NCI-H82 (cell line): ENCODE measurements at regions not wholly inside any gene's neighbourhood (a gene's known extent, or its start where the extent isn't known, plus 50 kb on each side); places are given as distances from the start of the nearest gene placed in this dataset.
A peak's percentile ranks its signal among the peaks of the same experiment; 100 is the strongest.
"Not testable (repeated sequence)": the region's sequence is repeated elsewhere in the genome, so short reads cannot be mapped to it uniquely, and the experiment has no call there.

Experiments
- DNase-seq: peaks from one replicate; lab custom pipeline; 2025; lab: John Stamatoyannopoulos, UW

DNA sequence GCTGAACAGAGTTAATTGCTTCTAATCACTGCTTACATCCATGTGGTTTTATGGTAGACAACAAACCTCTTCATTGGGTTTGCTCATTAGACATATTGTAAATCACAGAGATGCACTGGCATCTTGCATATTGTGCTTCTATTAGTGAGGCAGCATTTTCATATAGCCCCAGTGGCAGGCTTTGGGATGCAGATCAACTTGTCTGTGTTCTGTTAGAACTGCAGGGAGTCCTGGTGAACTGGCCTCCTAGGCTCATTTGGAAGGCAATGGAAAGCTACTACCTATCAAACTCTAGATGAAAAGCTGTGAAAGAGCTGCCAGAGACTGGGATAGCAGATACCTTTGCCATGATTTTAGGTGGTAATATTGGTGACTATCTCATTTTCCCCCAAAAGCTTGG lies 108.8 kb downstream of the NAA11 start:
- no peak for DNase-seq

DNA sequence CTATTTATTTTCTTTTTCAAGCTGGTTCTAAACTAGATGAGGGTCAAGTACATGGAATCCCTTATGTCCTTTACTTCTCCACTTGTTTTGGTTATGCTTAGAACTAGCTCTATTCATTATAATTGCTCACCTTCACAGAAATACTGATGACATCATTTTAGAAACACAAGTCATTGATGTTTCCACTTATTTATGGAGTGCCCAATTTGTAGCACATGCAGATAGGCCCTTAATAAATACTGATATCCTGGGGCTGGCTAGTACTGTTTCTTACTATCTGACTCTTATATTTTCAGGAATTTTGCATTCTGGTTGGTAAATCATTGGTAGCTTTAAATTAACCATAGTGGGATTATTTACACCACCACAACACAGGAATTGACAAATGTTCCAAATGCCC lies 112.2 kb downstream of the NAA11 start:
- no peak for DNase-seq

DNA sequence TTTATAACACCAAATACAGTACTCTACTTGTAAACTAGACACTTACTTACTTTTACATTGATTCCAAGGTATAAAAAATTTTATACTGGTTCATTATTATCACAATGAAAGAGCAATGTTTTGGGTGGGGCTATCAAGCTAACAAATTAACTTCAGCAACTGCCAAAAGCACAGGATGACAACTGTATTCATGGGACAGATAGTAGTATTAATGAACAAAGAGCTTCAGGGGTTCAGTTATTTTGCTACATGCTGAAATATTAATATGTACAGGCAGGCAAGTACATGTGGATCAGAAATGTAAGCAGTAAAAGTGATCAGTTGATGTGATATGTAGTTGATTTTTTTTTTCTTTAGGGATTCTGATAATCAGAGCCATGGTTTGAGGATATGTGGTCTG lies 112.9 kb downstream of the NAA11 start:
- DNase-seq = no peak

DNA sequence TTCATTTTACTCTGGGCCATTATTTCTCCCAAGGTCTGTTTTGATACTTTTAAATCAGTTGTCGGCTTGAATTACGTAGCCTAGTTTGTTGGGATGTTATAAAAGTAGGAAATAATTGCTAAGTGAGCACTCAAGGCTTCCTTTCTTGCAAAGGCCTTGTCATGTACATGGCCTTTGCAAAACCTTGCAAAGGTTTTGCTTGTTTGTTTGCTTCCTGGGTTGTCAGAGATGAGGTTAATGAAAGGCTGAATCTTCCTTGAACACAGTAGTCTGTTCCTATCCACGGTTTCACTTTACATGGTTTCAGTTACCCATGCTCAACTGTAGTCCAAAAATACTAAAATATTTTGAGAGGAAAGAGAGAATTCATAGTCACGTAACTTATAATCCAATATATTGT lies 113.5 kb downstream of the NAA11 start:
- no peak for DNase-seq

DNA sequence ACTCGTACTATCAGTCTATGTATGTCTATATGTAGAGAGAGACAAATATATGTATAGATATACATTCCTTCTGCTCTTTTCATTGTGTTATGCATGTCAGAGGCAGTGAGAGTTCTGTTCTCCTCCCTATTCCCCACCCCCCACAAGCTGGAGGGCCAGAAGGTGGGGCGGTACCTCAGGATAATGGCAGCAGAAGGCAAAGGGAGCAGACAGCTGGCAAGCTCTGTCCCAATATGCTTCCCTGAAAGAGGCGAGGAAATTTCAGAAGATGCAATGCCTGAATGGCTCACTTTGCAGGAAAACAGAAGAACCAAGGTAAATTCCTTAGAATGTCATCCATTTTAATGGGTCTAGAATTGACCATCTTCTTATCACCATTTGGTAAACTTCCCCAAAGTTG lies 114.4 kb downstream of the NAA11 start:
- peak; percentile 92 for DNase-seq

DNA sequence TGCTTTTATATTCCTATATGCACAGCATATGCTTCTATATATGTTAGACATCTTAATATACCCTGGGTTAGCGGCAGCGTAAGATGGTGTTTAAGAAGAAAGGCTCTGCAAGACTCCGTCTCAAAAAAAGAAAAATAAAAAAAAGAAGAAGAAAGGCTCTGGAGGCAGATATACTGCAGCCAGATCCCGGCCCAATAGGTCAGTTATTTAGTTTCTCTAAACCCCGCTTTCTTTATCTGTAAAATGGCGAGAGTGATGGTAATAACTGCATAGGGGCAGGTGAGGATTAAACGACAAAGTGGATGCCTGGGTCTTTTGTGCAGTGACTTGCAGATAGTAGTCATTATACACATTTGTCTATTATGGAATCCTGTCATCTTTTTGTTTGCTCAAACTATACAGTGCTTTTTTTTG lies 115.2 kb downstream of the NAA11 start:
- peak; percentile 48 for DNase-seq

DNA sequence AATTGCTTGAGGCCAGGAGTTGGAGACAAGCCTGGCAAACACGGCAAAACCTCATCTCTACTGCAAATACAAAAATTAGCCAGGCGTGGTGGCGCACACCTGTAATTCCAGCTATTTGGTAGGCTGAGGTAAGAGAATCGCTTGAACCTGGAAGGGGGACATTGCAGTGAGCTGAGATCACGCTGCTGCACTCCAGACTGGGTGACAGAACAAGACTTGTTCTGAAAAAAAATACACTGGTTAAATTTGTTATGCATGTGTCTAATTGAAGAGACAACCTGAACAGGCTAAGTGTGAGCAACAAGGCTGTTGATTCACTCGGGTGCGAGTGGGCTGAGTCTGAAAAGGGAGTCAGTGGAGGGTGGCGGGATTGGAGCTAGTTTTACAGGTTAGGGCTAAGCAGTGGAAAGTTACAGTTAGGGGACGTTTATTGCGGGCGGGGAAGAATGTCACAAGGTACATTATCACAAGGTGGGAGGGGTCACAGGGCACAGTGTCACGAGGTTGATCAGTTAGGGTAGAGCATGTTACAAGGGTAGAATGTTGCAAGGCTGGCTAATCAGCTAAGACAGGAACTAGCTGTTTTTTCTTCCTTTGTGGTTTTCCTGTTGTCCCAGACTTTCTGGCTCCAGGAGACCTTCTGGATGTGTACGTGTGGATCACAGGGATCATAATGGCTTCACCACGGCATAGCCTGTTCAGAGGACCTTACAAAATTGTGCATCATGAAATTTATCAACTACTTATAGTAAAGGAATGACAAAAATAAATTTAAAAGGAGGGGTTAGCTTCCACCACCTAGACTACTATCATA lies 115.8 kb downstream of the NAA11 start:
- DNase-seq = no peak

DNA sequence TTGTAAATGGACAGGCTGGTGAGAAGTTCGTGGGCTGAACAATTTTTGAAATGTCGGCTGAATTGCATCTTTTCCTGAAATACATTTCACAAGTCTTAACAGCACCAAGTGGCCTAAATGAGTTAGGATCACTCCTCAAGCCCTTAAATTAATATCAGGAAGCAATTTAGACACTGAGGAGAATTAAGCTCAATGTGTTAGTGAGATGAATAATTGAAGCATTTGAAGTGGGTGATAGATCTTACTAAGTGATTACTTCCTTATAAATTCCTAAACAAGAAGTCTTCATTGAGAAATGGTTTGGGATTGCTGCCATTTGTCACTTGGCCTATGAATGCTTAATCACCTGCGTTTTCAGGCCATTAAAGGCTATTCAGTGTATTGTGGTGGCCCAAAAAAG lies 116.8 kb downstream of the NAA11 start:
- no peak for DNase-seq

DNA sequence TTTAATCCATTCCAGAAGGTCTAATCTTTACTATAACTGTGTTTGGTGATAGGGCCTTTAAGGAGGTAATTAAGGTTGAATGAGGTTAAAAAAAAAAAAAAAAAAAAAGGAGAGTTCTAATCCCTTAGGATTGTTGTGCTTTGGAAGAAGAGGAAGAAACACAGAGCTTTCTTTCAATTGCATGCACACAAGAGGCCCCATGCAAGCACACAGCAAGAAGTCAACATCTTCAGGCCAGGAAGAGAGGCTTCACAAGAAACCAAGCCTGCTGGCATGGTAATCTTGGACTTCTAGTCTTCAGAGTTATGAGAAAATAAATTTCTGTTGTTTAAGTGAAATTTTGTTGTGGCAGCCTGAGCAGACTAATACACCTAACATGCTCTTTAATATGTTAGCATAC lies 118.6 kb downstream of the NAA11 start:
- DNase-seq = no peak

DNA sequence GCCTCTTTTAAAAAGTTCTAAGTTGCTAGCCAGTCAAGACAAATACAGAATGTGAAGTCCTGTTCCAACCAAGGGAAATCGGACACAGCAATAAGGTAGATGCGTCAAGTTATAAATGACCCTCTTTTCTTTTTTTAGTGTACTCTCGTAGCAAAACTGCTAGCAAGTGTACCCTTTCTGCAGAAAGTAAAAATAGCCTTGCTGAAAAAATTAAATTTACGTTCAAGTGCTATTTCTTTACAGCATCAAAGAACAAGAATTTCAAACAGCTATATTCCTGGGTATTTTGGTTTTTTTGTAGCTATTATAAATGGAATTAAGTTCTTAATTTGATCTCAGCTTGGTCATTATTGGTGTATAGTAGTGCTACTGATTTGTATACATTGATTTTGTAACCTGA lies 119.2 kb downstream of the NAA11 start:
- no peak for DNase-seq

DNA sequence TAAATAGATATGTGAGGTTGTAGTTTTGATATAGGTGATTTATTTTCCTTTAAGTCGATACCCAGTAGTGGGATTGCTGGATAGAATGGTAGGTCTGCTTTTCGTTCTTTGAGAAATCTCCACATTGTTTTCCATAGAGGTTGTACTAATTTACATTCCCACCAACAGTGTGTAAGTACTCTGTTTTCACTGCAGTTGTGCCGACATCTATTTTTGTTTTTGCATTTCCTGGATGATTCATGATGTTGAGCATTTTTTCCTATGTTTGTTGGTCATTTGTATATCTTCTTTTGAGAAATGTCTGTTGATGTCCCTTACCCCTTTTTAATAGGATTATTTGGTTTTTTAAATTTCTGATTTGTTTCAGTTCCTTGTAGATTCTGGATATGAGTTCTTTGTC lies 120.7 kb downstream of the NAA11 start:
- DNase-seq = no peak

DNA sequence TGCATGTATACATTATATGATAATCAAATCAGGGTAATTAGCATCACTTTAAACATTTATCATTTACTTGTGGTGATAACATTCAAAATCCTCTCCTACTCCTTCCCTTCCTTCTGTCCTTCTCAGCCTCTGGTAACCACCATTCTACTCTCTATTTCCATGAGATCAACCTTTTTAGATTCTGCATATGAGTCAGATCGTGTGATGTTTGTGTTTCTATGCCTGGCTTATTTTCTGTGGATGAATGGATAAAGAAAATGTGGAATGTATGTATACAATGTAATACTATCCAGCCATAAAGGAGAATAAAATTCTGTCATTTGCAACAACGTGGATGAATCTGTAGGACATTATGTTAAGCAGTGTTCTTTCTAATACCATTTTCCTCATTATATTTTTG lies 123.9 kb downstream of the NAA11 start:
- no peak for DNase-seq

DNA sequence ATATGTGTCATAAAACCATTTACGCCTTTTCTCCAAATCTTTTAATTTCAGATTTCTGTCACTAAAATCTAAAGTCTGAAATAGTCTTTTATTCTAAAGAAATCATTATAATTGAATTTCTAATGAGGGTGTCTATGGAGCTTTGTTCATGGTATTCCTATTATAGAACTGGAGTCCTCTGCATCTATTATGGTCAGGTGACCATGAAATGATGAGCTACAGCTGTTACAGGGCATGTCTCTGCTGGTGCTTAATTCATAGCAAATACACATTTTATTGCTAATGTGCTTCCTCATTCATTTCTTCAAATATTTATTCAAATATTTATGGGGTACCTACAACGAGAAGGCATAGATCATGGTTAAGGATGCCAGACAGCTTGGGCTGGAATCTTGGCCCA lies 126.1 kb downstream of the NAA11 start:
- DNase-seq = no peak

DNA sequence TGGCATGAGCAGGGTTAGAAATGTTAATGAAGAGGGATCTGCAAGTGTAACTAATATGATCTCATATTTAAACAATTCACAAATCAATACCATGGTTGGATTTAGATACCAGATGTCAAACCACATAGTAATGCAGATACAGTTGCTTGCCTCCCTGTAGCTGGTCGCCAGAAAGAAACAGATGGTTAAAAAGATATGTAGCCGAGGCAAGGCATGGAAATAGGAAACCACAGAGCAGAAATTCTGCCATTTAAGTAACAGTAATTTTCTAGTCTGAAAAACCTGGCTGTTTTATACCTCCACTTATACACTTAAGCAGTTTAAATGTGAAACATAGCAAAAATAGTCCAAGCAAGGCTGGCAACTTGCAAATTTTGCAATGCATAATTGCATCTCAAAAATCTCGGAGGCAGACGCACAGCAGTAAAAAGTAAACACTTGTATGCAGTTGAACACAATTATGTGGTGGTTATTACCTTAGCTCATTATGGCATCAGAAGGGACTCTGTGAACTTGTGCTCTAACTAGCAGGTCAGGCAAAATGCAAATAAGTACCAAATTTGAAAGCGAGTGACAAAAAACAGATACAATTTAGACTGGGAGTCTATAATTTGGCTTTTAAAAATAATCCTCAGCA lies 126.8 kb downstream of the NAA11 start:
- peak; percentile 18 for DNase-seq

DNA sequence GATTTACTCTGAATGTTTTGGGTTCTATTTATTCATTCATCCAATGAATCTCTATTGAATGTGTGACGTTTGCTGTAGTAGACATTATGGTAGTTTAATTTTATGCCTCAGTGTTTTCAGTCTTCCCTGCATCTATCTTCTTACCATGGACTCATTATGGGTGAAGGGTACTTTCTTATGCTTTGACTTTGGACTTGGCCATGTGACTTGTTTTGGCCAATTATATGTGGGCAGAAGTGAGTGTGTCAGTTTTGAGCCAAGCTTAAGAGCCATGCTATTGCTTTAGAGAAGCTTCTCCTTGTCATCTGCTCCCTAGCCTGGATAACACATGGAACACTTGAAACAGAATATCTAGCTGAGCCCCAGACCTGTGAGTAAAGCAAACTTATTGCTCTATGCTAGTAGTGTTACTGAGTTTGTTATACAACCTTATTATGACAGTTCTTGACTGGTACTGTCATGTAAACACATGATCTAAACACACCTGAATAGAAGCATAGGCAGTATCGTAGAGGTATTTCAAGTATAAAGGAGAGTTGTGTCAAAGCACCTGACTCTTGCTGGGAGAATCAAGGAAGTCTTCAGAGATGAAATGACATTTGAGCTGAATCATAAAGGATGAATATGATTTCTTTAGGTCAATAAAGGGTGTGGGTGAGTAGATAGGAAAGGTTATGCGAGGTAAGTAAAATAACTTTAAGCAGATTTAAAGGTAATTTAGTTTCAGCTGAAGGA lies 128.4 kb downstream of the NAA11 start:
- no peak for DNase-seq

DNA sequence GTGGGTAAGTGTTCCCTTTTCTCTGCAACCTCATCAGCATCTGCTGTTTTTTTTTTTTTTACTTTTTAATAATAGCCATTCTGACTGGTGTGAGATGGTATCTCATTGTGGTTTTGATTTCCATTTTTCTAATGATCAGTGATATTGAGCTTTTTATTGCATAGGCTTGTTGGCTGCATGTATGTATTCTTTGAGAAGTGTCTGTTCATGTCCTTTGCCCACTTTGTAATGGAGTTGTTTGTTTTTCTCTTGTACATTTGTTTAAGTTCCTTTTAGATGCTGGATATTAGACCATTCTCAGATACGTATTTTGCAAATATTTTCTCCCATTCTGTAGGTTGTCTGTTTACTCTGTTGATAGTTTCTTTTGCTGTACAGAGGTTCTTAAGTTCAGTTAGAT lies 134.6 kb downstream of the NAA11 start:
- not testable (repeated sequence) for DNase-seq

DNA sequence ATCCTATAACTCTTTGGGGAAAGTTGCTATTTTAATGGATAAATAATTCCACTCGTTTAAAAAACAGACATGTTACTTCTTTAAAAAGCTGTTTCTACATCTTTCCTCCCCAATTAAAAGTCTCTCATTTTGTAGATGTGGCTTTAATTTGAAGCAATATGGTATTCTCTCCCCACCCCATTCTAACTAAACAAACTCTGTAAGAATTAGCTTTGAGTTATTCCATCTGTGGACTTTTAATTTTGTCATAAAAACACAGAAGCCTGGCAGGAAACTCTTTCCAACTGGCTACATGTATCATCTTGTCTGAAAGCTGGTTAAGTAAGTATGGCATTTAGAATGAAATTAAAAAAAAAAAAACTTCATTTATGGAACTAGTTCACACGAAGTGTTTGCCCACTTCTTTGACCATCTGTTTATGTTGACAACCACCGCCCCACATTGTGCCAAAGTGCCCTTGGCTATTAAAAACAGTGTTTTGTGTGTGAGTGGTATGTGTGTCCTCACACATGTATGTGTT lies 140.3 kb downstream of the NAA11 start:
- DNase-seq = no peak

DNA sequence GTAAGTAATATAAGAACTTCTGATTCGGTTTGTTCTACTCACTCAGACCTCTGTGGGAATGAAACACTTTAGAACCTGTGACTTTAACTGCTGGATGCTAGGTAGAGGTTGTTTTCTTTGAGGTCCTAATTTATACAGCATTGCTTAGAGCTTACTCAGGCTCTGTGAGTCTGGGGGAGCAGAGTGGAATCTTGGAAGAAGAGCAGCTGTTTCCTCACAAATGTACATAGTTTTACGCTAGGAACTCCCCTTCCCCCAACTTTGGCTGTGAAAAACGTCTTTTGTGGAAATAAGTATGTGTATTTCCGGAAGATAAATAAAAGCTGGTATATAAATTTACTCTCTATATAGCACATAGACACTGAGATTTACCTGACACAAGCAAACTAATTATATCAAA lies 141.4 kb downstream of the NAA11 start:
- no peak for DNase-seq

DNA sequence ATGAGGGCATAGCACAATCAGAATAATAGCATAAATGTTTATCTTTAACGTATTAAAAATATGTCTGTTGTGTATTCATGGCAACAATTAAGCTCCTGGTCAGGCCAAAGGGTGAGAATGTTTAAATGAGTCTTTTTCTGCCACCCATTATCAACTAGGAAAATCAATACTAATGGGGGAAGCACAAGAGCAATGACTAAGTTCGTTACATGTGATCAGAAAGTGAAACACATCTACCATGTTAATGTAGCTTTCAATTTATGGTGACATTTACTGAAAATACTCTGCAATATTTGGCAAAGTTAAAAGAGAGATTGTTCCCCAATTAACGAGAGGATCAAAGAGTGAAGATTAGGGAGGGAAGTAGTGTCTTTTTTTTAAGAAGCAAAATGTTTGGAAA lies 143.7 kb downstream of the NAA11 start:
- DNase-seq = no peak

DNA sequence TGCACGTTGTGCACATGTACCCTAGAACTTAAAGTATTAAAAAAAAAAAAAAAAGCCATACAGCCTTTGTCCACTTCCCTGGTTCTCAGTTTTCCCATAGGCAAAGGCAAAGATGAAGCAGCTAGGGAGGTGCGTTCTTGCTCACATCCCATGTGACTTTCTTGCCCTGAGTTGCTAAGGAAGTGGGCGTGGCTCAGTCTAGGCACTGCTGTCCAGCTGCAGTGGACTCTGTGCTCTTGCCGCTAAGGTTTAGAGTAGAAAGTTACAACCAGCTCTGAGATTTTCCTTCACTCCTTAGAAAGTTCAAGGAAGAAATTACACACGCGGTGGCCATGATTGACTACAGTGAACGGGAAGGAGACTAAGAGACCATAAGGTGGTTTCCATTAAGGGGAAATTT lies 144.7 kb downstream of the NAA11 start:
- no peak for DNase-seq

DNA sequence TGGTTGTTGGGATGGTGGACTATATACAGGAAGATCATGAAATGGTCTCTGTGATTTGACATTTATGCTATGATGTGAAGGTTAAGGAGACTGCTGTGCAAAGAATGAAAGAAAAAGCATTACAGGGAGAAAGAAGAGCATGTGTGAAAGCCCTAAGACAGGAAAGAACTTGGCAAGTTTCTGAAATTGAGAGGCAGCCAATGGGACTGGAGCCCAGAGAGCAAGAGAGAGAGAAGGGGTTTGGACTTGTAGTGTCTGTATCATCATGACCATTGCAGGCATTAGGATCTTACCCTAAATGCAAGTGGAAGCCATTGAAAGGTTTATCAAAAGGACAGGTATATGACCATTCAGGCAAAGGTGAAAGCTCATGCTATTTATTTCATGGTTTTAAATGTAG lies 147.1 kb downstream of the NAA11 start:
- DNase-seq = no peak

DNA sequence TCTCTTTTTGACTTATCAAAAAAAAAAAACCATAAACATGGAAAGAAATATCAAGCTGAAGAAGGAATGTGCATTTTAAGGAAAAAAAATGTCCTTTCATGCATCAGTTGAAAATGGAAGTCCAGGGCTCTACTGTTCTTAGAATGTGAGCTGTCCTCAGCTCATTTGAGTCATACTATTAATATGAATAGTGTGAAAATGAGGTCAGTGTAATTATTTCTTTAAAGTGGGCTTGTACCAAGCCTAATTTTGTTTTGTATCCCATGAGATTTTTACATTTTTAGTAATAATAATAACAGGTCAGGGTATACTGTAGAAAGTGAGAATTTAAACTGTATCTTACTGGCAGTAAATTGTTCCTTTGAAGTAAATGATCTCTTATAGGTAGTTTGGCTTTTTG lies 148.5 kb downstream of the NAA11 start:
- DNase-seq = no peak

DNA sequence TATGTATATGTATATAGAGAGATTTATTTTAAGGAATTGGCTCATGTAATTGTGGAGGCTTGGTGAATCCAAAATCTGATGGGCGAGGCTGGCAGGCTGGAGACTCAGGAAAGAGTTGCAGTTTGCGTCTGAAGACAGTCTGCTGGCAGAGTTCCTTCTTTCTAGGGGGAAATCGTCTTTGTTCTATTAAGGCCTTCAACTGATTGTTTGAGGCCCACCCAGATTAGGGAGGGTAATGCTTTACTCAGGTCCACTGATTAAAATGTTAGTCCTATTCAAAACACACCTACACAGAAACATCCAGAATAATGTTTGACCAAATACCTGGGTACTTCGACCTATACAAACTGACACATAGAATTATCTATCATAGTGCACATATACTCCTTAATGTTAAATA lies 149.5 kb downstream of the NAA11 start:
- no peak for DNase-seq
